Mesenchymal stem cell (in vitro differentiated cells and primary cell): ENCODE measurements at regions not wholly inside any gene's neighbourhood (a gene's known extent, or its start where the extent isn't known, plus 50 kb on each side); places are given as distances from the start of the nearest gene placed in this dataset.
A peak's percentile ranks its signal among the peaks of the same experiment; 100 is the strongest.

Source experiments
- DNase-seq: peaks from one replicate; pipeline ENCODE4 v3.0.0-alpha.2; 2013
- H2AFZ ChIP-seq: one replicate; pipeline ENCODE4 v1.6.1; 2013; ENCODE audit warnings: low read depth, mild to moderate bottlenecking, control low read depth, inconsistent platforms, low read length, moderate library complexity
- H2AK5ac ChIP-seq: 2 replicates; pipeline ENCODE4 v1.6.1; 2013; ENCODE audit warnings: low read length, moderate library complexity, mild to moderate bottlenecking, inconsistent platforms; ENCODE audit not compliant: severe bottlenecking
- H2BK120ac ChIP-seq: one replicate; pipeline ENCODE4 v1.6.1; 2013; ENCODE audit warnings: low read depth, mild to moderate bottlenecking, inconsistent platforms, low read length, moderate library complexity
- H2BK12ac ChIP-seq, 2 experiments: one replicate each; pipeline ENCODE4 v1.6.1; 2013; ENCODE audit warnings: inconsistent platforms in 2 of 2, low read length in 2 of 2, mild to moderate bottlenecking in 2 of 2, moderate library complexity in 2 of 2, control low read depth in 1 of 2
- H2BK15ac ChIP-seq: one replicate; pipeline ENCODE4 v1.6.1; 2013; ENCODE audit warnings: mild to moderate bottlenecking, low read depth, inconsistent platforms; ENCODE audit not compliant: poor library complexity, severe bottlenecking
- H2BK5ac ChIP-seq: 2 replicates; pipeline ENCODE4 v1.6.1; 2013; ENCODE audit warnings: low read depth, mild to moderate bottlenecking, low read length, control low read depth, inconsistent platforms; ENCODE audit not compliant: poor library complexity, severe bottlenecking
- H3K14ac ChIP-seq, 2 experiments: one replicate each; pipeline ENCODE4 v1.6.1; 2013; ENCODE audit warnings: inconsistent platforms in 2 of 2, low read length in 2 of 2, control low read depth in 1 of 2, mild to moderate bottlenecking in 1 of 2, moderate library complexity in 1 of 2
- H3K18ac ChIP-seq, 2 experiments: one replicate each; pipeline ENCODE4 v1.6.1; 2013; ENCODE audit warnings: inconsistent platforms in 2 of 2, low read length in 2 of 2, control low read depth in 1 of 2, low read depth in 1 of 2, mild to moderate bottlenecking in 1 of 2
- H3K23ac ChIP-seq, 2 experiments: one replicate each; pipeline ENCODE4 v1.6.1; 2013; ENCODE audit warnings: inconsistent platforms in 2 of 2, low read length in 2 of 2, mild to moderate bottlenecking in 2 of 2, moderate library complexity in 2 of 2, control low read depth in 1 of 2
- H3K27ac ChIP-seq: 2 replicates; pipeline ENCODE4 v1.5.1; 2013; ENCODE audit warnings: mild to moderate bottlenecking, moderate library complexity, low read length, control low read depth, inconsistent platforms; ENCODE audit not compliant: poor library complexity, severe bottlenecking
- H3K27me3 ChIP-seq, 2 experiments: 2 replicates each; pipeline versions ENCODE4 v1.6.1 to v1.7.0; 2013; ENCODE audit warnings: low read length in 2 of 2, mild to moderate bottlenecking in 2 of 2, moderate library complexity in 2 of 2, control low read depth in 1 of 2, inconsistent platforms in 1 of 2; ENCODE audit not compliant: control insufficient read depth in 1 of 2, insufficient read depth in 1 of 2
- H3K36me3 ChIP-seq, 2 experiments: 2 replicates each; pipeline versions ENCODE4 v1.6.1 to v1.7.0; 2013; ENCODE audit warnings: low read length in 2 of 2, control low read depth in 1 of 2, inconsistent platforms in 1 of 2, low read depth in 1 of 2, mild to moderate bottlenecking in 1 of 2; ENCODE audit not compliant: insufficient read depth in 2 of 2, control insufficient read depth in 1 of 2
- H3K4ac ChIP-seq, 2 experiments: one replicate each; pipeline ENCODE4 v1.6.1; 2013; ENCODE audit warnings: inconsistent platforms in 2 of 2, low read length in 2 of 2, mild to moderate bottlenecking in 2 of 2, moderate library complexity in 2 of 2, control low read depth in 1 of 2, low read depth in 1 of 2
- H3K4me1 ChIP-seq: 2 replicates; pipeline ENCODE4 v1.6.1; 2013; ENCODE audit warnings: low read depth, low read length, control low read depth; ENCODE audit not compliant: control insufficient read depth, insufficient read depth
- H3K4me2 ChIP-seq: 2 replicates; pipeline ENCODE4 v1.6.1; 2013; ENCODE audit warnings: low read length, mild to moderate bottlenecking, inconsistent platforms; ENCODE audit not compliant: poor library complexity, severe bottlenecking
- H3K4me3 ChIP-seq, 2 experiments: 2 replicates each; pipeline versions ENCODE4 v1.5.1 to v1.7.0; 2013; ENCODE audit warnings: low read length in 2 of 2, mild to moderate bottlenecking in 2 of 2, control low read depth in 1 of 2, low read depth in 1 of 2; ENCODE audit not compliant: insufficient read depth in 1 of 2
- H3K79me1 ChIP-seq: replicated peaks from 2 replicates; pipeline ENCODE4 v1.6.1; 2013; ENCODE audit warnings: mild to moderate bottlenecking, control low read depth, low read length, inconsistent platforms; ENCODE audit not compliant: poor library complexity, severe bottlenecking
- H3K9ac ChIP-seq: 2 replicates; pipeline ENCODE4 v1.7.0; 2013; ENCODE audit warnings: mild to moderate bottlenecking, low read length, moderate library complexity
- H3K9me3 ChIP-seq: 2 replicates; pipeline ENCODE4 v1.7.0; 2013; ENCODE audit warnings: mild to moderate bottlenecking, low read length; ENCODE audit not compliant: control insufficient read depth
- H4K8ac ChIP-seq: one replicate; pipeline ENCODE4 v1.6.1; 2013; ENCODE audit warnings: inconsistent platforms, mild to moderate bottlenecking, low read length, moderate library complexity
- H4K91ac ChIP-seq: one replicate; pipeline ENCODE4 v1.6.1; 2013; ENCODE audit warnings: mild to moderate bottlenecking, low read length, inconsistent platforms
- WGBS: methylation state at CpG from one replicate; pipeline ENCODE4 v1.1.7; 2013; ENCODE audit warnings: mixed read lengths; 5-methylcytosine and 5-hydroxymethylcytosine counted together

DNA sequence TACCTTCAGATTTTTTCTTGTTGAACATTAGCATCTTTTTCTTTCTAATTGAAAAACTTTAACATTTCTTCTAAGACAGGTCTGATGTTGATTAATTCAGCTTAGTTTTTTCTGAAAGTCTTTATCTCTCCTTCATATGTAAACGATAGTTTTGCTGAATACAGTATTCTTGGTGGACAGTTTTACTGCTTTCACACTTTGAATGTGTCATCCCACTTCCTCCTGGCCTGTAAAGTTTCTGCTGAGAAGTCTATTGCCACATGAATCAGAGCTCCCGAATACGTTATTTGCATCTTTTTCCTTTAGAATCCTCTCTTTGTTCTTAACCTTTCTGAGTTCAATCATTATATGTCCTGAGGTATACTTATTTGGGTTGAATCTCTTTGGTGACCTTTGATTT is 344.2 kb downstream of the OLFM3 start:
- Histone ChIP-seq H4K91ac (no peak overlapping the region), H3K4ac (no peak overlapping the region), H3K18ac (no peak overlapping the region), H2BK15ac (no peak overlapping the region), H3K4me1 (no peaks in the 10 kb centered on the region), H3K36me3 (no peaks in the 10 kb centered on the region), H3K23ac (no peak overlapping the region), H3K9ac (no peak overlapping the region), H3K4me3 (no peak overlapping the region), H2BK12ac (no peak overlapping the region), H3K27ac (no peak overlapping the region), H4K8ac (no peak overlapping the region), H2BK5ac (no peak overlapping the region), H3K9me3 (peaks cover 9% of the 10 kb centered on the region), H3K79me1 (no peaks in the 10 kb centered on the region), H3K14ac (no peak overlapping the region), H2AK5ac (no peak overlapping the region), H2BK120ac (no peak overlapping the region), H3K4me2 (no peak overlapping the region), H3K27me3 (no peaks in the 10 kb centered on the region), H2AFZ (no peak overlapping the region)
- no peak for DNase-seq
- 69% methylated on average over 3 of the region's 3 CpGs for WGBS

DNA sequence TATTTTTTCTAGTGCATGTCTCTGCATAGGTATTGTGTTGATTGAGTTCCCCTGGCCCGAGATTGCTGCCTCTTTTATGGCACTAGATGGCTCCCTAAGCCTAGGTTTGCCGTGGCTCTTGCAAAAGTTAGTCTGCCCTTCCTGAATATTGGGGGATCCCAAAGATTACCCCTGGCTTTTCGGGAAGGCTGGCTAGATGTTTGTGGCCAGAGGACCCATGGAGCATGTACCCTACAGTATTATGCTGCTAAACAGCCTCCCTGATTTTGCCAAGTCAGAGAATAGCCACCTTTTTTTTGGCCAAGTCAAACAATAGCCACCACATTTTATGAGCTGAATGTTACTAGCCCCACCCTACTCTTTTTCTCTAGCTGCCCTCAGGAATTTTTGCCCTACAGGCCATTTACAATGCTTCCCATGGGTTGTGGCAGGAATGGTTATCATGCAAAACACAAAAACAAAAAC is 343.2 kb downstream of the OLFM3 start:
- Histone ChIP-seq H2BK12ac (no peak overlapping the region), H2AK5ac (no peak overlapping the region), H3K4me3 (no peak overlapping the region), H3K4me2 (no peak overlapping the region), H3K27ac (no peak overlapping the region), H3K14ac (no peak overlapping the region), H2BK120ac (no peak overlapping the region), H3K18ac (no peak overlapping the region), H3K79me1 (no peaks in the 10 kb centered on the region), H3K36me3 (no peaks in the 10 kb centered on the region), H3K23ac (no peak overlapping the region), H3K4ac (no peak overlapping the region), H3K9me3 (peaks cover 9% of the 10 kb centered on the region), H3K4me1 (no peaks in the 10 kb centered on the region), H3K9ac (no peak overlapping the region), H2BK15ac (no peak overlapping the region), H4K8ac (no peak overlapping the region), H4K91ac (no peak overlapping the region), H2AFZ (no peak overlapping the region), H3K27me3 (no peaks in the 10 kb centered on the region), H2BK5ac (no peak overlapping the region)
- peak; percentile 10 for DNase-seq
- WGBS = 14% methylated on average over 3 of the region's 3 CpGs

DNA sequence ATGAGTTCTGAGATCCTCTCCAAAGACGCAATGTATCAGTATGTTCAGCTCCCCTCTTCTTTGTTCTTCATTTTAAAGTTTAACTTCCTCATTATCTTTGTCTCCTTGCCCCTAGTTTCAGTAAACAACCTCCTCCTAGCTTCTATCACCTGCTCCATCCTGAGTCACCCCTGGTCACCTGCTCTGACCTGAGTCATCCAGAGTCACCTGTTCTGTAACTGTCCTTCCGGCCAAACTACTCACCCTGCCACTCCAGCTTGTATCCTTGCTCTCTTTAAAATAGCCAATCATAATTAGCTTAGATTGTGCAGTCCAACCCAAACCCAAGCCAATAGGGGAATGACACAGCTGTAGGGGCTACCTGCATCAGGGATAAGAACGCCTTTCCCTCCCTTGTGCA is 332.0 kb downstream of the OLFM3 start:
- H4K8ac ChIP-seq = no peak overlapping the region
- H2BK120ac ChIP-seq = no peak overlapping the region
- H2AK5ac ChIP-seq = no peak overlapping the region
- no peaks in the 10 kb centered on the region for H3K4me1 ChIP-seq
- no peak overlapping the region for H2BK12ac ChIP-seq
- H3K79me1 ChIP-seq = no peaks in the 10 kb centered on the region
- H3K4ac ChIP-seq = no peak overlapping the region
- no peaks in the 10 kb centered on the region for H3K27me3 ChIP-seq
- H3K27ac ChIP-seq = no peak overlapping the region
- H3K4me2 ChIP-seq = no peak overlapping the region
- no peak overlapping the region for H2AFZ ChIP-seq
- H4K91ac ChIP-seq = no peak overlapping the region
- H3K4me3 ChIP-seq = no peak overlapping the region
- no peak for DNase-seq
- no peak overlapping the region for H2BK15ac ChIP-seq
- H3K23ac ChIP-seq = no peak overlapping the region
- WGBS = 91% methylated on average over 3 of the region's 3 CpGs
- no peak overlapping the region for H2BK5ac ChIP-seq
- peaks cover 45% of the 10 kb centered on the region for H3K9me3 ChIP-seq
- no peak overlapping the region for H3K9ac ChIP-seq
- no peak overlapping the region for H3K14ac ChIP-seq
- H3K18ac ChIP-seq = no peak overlapping the region
- H3K36me3 ChIP-seq = no peaks in the 10 kb centered on the region

DNA sequence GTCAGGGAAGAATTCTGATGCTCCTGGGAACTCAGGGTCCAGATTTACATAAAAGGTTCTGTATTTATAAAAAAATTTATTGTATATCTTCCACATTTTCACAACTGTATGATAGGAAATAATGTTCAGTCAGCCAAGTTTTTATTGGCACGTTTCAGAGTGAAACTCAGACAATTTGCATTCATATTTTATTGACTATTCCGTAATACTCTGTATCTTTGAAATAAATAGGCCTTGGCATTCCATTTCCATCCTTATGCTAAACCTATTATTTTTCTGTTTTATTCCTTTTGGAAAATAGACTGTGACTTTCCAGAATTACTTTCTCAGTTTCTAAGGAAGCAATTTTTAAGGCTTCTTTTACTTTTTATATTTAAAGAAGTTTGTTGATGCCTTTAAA is 329.0 kb downstream of the OLFM3 start:
- 55% methylated on average over 2 of the region's 2 CpGs for WGBS
- H4K91ac ChIP-seq = no peak overlapping the region

More for the DNA sequence above, 329.0 kb downstream of the OLFM3 start:
- H3K27me3 ChIP-seq = no peaks in the 10 kb centered on the region
- H3K14ac ChIP-seq = no peak overlapping the region
- no peak overlapping the region for H3K4me2 ChIP-seq
- no peak overlapping the region for H3K4me3 ChIP-seq
- no peak overlapping the region for H3K4ac ChIP-seq
- H2BK120ac ChIP-seq = no peak overlapping the region
- H2AK5ac ChIP-seq = no peak overlapping the region
- H3K36me3 ChIP-seq = no peaks in the 10 kb centered on the region
- H4K8ac ChIP-seq = no peak overlapping the region
- no peak for DNase-seq
- no peak overlapping the region for H2AFZ ChIP-seq
- no peak overlapping the region for H2BK5ac ChIP-seq
- H3K23ac ChIP-seq = no peak overlapping the region
- H2BK12ac ChIP-seq = no peak overlapping the region
- H3K9ac ChIP-seq = no peak overlapping the region
- no peaks in the 10 kb centered on the region for H3K79me1 ChIP-seq
- H2BK15ac ChIP-seq = no peak overlapping the region
- no peaks in the 10 kb centered on the region for H3K4me1 ChIP-seq
- no peak overlapping the region for H3K18ac ChIP-seq
- peaks cover 26% of the 10 kb centered on the region for H3K9me3 ChIP-seq
- no peak overlapping the region for H3K27ac ChIP-seq
